Activated CD4-positive, alpha-beta memory T cell treated with anti-CD3 and anti-CD28 coated beads, Interleukin-2, amount 10 ng/mL, durations not matched to agents 7 days and 5 days (primary cell): ENCODE measurements at regions not wholly inside any gene's neighbourhood (a gene's known extent, or its start where the extent isn't known, plus 50 kb on each side); places are given as distances from the start of the nearest gene placed in this dataset.

Source experiments
- CTCF ChIA-PET: fragments of 350-600 bp; sonication (Branson Sonifier 250); formaldehyde crosslinking; loops from one replicate; lab custom pipeline; 2021; ENCODE audit warnings: antibody characterized with exemption, inconsistent platforms; lab: Charles Lee
- POLR2A ChIA-PET: fragments of 350-600 bp; sonication (Branson Sonifier 250); formaldehyde crosslinking; loops from one replicate; lab custom pipeline; 2021; ENCODE audit warnings: antibody characterized with exemption; lab: Charles Lee
- DNase-seq: peaks from one replicate; pipeline ENCODE4 v3.0.0-alpha.2; 2020
- H3K27ac Mint-ChIP-seq: one replicate; pipeline ENCODE4 v1.8.0; 2021; ENCODE audit warnings: mild to moderate bottlenecking, mixed read lengths
- H3K27me3 Mint-ChIP-seq: one replicate; pipeline ENCODE4 v1.8.0; 2021; ENCODE audit warnings: mixed read lengths
- H3K36me3 Mint-ChIP-seq: one replicate; pipeline ENCODE4 v1.8.0; 2021; ENCODE audit warnings: low read depth, mixed read lengths
- H3K4me1 Mint-ChIP-seq: one replicate; pipeline ENCODE4 v1.8.0; 2021; ENCODE audit warnings: mixed read lengths
- H3K4me3 Mint-ChIP-seq: one replicate; pipeline ENCODE4 v1.8.0; 2021; ENCODE audit warnings: mild to moderate bottlenecking, mixed read lengths
- H3K9me3 Mint-ChIP-seq: one replicate; pipeline ENCODE4 v1.8.0; 2021; ENCODE audit warnings: mixed read lengths

- no peak for DNase-seq
- H3K36me3 Mint-ChIP-seq: no peaks in the 10 kb centered on the region
- POLR2A ChIA-PET: no interaction called here
- H3K9me3 Mint-ChIP-seq: no peaks in the 10 kb centered on the region
- CTCF ChIA-PET: no interaction called here
- no peak overlapping the region for H3K27ac Mint-ChIP-seq
- no peaks in the 10 kb centered on the region for H3K4me1 Mint-ChIP-seq
- H3K4me3 Mint-ChIP-seq: no peak overlapping the region
- H3K27me3 Mint-ChIP-seq: no peaks in the 10 kb centered on the region
Observed at GRCh38 chr6:22412994-22413393, 116.2 kb upstream of the PRL start.

DNA sequence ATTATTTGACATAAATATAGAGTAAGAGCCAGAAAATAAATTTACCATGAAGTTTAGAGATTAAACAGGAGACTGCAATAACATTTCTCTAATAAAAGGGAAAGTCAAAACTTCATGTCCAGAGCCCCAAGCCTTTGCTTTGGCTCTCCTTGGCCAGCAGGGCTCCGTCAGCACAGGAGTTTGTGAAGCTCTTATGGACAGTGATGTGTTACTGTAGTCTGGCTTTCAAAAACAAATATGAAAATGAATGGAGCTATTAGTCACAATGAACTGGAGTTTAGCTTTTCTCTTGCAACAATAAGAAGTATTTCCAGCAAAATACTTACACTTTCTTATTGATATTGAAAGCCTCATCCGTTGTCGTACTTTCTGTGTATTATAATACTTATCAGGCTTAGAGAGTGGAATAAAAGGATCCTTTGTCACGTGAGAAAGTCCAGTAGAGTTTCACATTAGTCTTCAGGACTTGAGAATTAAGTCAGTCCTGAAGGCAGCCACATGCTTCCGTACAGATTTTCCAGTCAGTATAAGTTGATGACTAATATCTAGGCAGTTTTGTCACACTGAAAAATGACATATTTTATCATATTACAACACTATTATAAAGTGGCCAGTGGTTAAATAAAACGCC is 117.0 kb upstream of the PRL start:
- POLR2A ChIA-PET: no interaction called here
- Mint-ChIP-seq H3K27me3 (no peaks in the 10 kb centered on the region), H3K36me3 (no peaks in the 10 kb centered on the region)

DNA sequence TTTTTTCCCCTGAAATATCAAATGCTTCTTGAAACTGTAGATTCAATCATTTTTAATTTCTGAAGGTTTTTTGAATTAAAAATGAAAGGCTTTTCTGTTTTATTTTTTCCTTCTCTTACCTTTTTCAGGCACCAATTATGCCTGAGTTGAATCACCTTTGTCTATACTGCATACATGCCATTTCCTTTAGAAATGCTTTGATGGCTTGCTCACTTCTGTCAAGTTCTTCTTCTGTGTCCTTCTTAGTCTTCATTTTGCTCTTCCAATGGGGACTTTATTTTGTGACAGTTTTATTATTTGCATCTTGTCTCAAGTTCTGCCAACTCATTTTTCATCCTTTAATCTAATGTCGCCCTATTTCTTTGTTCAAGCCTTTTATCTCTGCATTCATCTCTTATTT is 121.9 kb upstream of the PRL start:
- no peak overlapping the region for H3K27ac Mint-ChIP-seq
- CTCF ChIA-PET: no interaction called here
- no peak overlapping the region for H3K4me3 Mint-ChIP-seq
- H3K4me1 Mint-ChIP-seq: no peaks in the 10 kb centered on the region
- H3K9me3 Mint-ChIP-seq: peaks cover 11% of the 10 kb centered on the region
- DNase-seq: no peak
- no peaks in the 10 kb centered on the region for H3K36me3 Mint-ChIP-seq
- POLR2A ChIA-PET: no interaction called here
- H3K27me3 Mint-ChIP-seq: no peaks in the 10 kb centered on the region

More for the DNA sequence above, 117.0 kb upstream of the PRL start:
- Mint-ChIP-seq H3K4me3 (no peak overlapping the region), H3K9me3 (peaks cover 2% of the 10 kb centered on the region), H3K4me1 (no peaks in the 10 kb centered on the region), H3K27ac (no peak overlapping the region)
- CTCF ChIA-PET: no interaction called here
- DNase-seq: no peak

DNA sequence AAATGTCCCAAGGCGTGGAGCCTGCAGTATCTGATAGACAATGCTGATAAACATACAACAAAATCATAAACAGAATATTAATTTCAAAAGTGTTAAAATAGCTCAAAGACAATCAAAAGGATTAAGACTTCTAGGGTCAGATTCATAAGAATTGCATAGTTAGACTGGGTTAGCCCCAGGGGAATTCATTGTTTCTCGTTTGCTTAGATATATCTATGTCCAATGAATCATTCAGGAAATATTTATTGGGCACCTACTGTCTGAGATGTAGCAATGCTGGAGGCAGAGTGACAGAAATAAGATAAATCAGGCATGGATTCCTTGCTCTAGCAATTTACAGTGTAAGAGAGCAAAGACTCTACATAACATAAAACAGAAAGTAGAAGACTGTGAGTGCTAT is 124.4 kb upstream of the PRL start:
- CTCF ChIA-PET: no interaction called here
- Mint-ChIP-seq H3K4me3 (no peak overlapping the region), H3K36me3 (no peaks in the 10 kb centered on the region), H3K9me3 (peaks cover 11% of the 10 kb centered on the region), H3K27ac (no peak overlapping the region), H3K4me1 (no peaks in the 10 kb centered on the region), H3K27me3 (no peaks in the 10 kb centered on the region)
- POLR2A ChIA-PET: no interaction called here
- no peak for DNase-seq

DNA sequence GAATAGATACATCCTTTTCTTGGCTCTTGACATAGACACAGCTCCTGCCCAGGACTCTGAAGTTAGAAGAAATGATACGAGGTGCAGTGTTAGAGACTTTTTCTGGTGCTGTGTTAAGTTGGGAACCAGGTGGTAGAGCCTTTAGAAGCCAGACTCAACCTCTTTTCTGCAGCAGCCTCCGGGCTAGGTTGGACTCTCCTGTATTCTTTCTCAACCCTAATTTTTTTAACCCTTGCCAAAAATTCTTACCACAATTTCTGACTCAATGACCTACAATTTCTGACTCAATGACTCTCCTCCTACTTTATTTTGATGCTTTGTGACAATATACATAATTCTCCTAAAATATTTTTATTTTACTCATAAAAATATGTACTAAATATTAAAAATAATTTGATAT is 127.4 kb upstream of the PRL start:
- no peaks in the 10 kb centered on the region for H3K4me1 Mint-ChIP-seq
- no peaks in the 10 kb centered on the region for H3K36me3 Mint-ChIP-seq
- no peak overlapping the region for H3K4me3 Mint-ChIP-seq
- CTCF ChIA-PET: no interaction called here
- H3K9me3 Mint-ChIP-seq: peaks cover 8% of the 10 kb centered on the region
- no peak for DNase-seq
- H3K27ac Mint-ChIP-seq: no peak overlapping the region
- POLR2A ChIA-PET: no interaction called here
- H3K27me3 Mint-ChIP-seq: no peaks in the 10 kb centered on the region

DNA sequence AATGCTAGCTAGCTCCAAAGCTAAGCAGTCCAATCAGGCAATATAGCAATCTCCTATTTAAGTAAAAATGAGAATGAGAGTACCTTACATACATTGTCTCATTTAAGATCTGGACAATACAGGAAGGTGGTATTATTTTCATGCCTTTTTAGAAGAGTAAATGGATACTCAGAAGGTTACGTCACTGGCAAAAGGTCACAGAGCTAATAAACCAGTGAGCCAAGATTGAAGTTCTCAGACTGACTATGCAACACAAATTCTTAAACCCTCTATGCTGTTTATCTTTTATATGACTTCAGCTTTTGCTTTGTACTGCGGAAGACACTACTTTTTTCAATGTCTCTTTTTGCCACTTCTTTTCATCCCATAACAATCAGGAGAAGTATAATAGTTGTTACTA is 135.2 kb upstream of the PRL start:
- DNase-seq: no peak
- peaks cover 6% of the 10 kb centered on the region for H3K9me3 Mint-ChIP-seq
- H3K4me1 Mint-ChIP-seq: no peaks in the 10 kb centered on the region
- H3K27ac Mint-ChIP-seq: no peak overlapping the region
- no peaks in the 10 kb centered on the region for H3K36me3 Mint-ChIP-seq
- H3K27me3 Mint-ChIP-seq: no peaks in the 10 kb centered on the region
- no peak overlapping the region for H3K4me3 Mint-ChIP-seq
- ChIA-PET CTCF (no interaction called here), POLR2A (no interaction called here)

DNA sequence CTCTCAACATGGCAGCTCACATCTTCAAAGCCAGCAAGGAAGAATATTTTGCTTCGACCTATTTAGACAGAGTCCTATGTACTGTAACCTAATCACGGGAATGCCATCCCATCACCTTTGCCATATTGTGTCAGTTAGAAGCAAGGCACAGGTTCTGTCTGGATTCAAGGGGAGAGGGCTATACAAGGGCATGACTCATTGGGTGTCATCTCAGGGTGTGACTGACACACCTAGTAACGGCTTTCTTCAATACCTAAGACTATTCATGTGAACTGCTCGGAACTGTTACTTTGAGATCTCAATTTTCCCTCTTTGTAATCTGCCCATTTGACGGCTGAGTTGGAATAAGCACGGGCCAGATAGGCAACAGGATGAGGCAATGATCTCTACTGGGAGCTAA is 135.6 kb upstream of the HDGFL1 start:
- ChIA-PET POLR2A (no interaction called here), CTCF (no interaction called here)
- peaks cover 5% of the 10 kb centered on the region for H3K9me3 Mint-ChIP-seq
- H3K27me3 Mint-ChIP-seq: no peaks in the 10 kb centered on the region
- H3K4me3 Mint-ChIP-seq: no peak overlapping the region
- no peaks in the 10 kb centered on the region for H3K4me1 Mint-ChIP-seq
- no peak for DNase-seq
- no peak overlapping the region for H3K27ac Mint-ChIP-seq
- no peaks in the 10 kb centered on the region for H3K36me3 Mint-ChIP-seq

DNA sequence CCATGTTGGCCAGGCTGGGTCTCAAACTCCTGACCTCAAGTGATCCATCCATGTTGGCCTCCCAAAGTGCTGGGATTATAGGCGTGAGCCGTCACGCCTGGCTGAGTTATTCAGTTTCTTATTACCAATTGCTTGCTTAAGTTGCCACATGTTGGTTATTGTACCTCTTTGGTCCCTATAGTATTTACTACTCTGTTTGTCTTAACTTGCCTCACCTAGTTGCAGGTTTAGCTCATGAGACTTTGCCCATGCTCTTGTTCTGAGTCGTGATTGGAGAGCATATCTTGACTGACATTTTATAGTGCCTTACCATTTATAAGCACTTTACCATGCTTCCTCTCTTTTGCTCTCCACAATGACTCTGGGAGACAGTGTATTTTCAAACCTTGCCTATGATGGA is 134.2 kb upstream of the HDGFL1 start:
- no peak overlapping the region for H3K27ac Mint-ChIP-seq

DNA sequence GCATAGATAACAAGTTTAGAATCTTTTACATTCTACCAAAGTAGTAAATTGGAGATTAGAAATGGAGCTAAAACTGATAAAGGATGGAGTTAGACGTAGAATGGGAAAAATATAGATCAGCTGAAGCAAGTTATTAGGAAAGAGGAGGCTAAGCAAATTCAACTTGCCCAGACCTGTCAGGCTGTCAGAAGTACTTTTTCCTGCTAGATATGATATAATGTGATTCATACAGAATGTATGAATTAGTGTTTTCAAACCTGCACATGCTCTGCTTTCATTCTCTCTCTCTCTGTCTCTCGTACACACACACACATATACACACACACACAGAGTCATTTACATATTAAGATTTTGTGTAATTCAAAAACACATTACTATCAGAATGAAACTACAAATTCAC is 133.2 kb upstream of the HDGFL1 start:
- H3K4me1 Mint-ChIP-seq: no peaks in the 10 kb centered on the region
- H3K27me3 Mint-ChIP-seq: no peaks in the 10 kb centered on the region
- no peak overlapping the region for H3K27ac Mint-ChIP-seq
- no peak overlapping the region for H3K4me3 Mint-ChIP-seq
- ChIA-PET CTCF (no interaction called here), POLR2A (no interaction called here)
- H3K36me3 Mint-ChIP-seq: no peaks in the 10 kb centered on the region
- no peak for DNase-seq
- peaks cover 5% of the 10 kb centered on the region for H3K9me3 Mint-ChIP-seq

More for the DNA sequence above, 134.2 kb upstream of the HDGFL1 start:
- no peak overlapping the region for H3K4me3 Mint-ChIP-seq
- no peak for DNase-seq
- CTCF ChIA-PET: no interaction called here
- H3K4me1 Mint-ChIP-seq: no peaks in the 10 kb centered on the region
- no peaks in the 10 kb centered on the region for H3K27me3 Mint-ChIP-seq
- no peaks in the 10 kb centered on the region for H3K36me3 Mint-ChIP-seq
- POLR2A ChIA-PET: no interaction called here
- peaks cover 5% of the 10 kb centered on the region for H3K9me3 Mint-ChIP-seq

GRCh38 chr6:22437665-22438064 is 131.7 kb upstream of the HDGFL1 start:
- H3K9me3 Mint-ChIP-seq: peaks cover 5% of the 10 kb centered on the region
- no peaks in the 10 kb centered on the region for H3K36me3 Mint-ChIP-seq
- no peak overlapping the region for H3K27ac Mint-ChIP-seq
- no peaks in the 10 kb centered on the region for H3K27me3 Mint-ChIP-seq
- H3K4me3 Mint-ChIP-seq: no peak overlapping the region
- CTCF ChIA-PET: no interaction called here
- no peaks in the 10 kb centered on the region for H3K4me1 Mint-ChIP-seq
- no peak for DNase-seq
- POLR2A ChIA-PET: no interaction called here

DNA sequence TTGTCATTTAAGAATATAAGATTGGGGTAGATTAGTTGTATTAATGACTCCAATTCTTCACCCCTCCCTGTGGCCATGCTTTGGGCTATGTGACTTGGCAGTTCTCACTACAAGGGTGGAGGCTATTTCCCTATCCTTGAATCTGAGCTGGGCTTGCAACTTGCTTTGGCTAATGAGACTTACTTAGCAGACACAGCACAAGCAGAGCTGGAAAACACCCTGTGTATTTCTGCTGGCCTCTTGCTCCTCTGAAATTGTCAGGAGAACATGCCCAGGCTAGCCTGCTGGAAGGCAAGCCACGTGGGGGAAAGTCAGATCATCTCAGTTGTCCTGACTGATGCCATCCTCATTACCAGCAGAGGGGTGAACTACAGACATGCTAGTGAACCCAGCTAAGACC is 126.5 kb upstream of the HDGFL1 start:
- DNase-seq: no peak
- Mint-ChIP-seq H3K36me3 (no peaks in the 10 kb centered on the region), H3K4me1 (no peaks in the 10 kb centered on the region), H3K27me3 (no peaks in the 10 kb centered on the region), H3K27ac (no peak overlapping the region), H3K4me3 (no peak overlapping the region), H3K9me3 (peaks cover 5% of the 10 kb centered on the region)
- ChIA-PET POLR2A (no interaction called here), CTCF (no interaction called here)

GRCh38 chr6:22444330-22444729 is 125.0 kb upstream of the HDGFL1 start:
- Mint-ChIP-seq H3K9me3 (peaks cover 4% of the 10 kb centered on the region), H3K4me1 (no peaks in the 10 kb centered on the region), H3K27me3 (no peaks in the 10 kb centered on the region), H3K4me3 (no peak overlapping the region), H3K27ac (no peak overlapping the region), H3K36me3 (no peaks in the 10 kb centered on the region)
- DNase-seq: no peak
- ChIA-PET CTCF (no interaction called here), POLR2A (no interaction called here)

DNA sequence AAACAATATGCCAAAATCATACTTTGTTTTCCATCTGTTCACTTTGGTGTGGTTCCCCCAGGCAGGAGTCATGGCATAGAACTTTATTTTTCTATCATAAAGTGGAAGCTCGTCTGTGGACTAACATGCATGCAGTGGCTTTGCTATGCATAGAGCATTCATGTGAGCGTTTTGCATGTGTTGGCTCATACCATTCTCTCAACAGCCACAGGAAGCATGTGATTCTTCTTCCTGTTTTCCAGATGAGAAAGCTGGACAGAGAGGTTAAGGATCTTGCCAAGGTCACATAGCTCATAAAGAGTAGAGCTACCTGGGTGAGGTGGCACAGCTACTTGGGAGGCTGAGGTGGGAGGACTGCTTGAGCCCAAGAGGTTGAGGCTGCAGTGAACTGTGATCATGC is 123.4 kb upstream of the HDGFL1 start:
- peaks cover 4% of the 10 kb centered on the region for H3K9me3 Mint-ChIP-seq
- ChIA-PET POLR2A (no interaction called here), CTCF (no interaction called here)

DNA sequence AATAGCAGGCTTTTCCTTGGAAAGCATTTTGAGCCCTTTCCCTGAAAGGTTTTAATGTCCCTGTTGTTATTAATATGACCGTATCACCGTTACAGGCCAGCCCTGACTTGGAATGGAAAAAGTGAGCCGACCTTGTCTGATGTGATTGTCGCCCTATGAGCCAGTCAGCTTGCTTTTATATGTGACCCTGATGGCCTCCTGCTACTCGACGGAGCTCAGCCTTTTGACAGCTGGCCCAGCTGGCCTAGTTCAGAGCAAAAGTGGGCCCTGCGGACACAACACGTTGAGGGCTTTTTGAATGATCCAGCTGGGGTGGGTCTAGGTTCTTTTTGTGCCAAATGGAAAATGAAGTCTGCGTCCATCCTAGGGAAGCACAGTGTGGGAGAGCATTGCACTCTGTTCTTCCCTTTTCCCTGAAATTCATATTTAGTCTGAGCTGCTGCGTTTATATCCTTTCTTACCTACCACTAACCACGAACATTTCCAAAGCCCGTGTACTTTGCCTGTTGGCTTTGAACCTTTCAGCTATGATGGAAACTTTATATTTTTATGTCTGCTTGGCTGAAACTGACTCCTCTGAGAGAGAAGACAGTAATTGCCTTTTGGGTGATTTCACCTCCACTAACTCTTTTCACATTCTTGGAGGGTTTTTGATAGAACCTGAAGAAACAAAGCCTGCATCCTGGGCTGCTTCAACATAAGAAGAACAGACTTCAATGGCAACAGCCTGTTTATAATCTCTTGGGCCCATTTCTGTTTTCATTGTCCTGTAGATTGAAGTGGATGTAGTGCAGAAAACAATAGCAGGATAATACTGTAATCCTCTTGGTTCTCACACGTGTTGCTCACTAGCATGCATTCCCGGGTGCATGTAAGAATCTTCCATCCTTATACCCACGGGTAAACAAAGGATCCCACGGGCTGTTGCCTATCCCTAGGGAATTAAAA is 121.8 kb upstream of the HDGFL1 start:
- CTCF ChIA-PET: no interaction called here
- DNase-seq: no peak
- Mint-ChIP-seq H3K9me3 (peaks cover 8% of the 10 kb centered on the region), H3K36me3 (no peaks in the 10 kb centered on the region), H3K27ac (no peak overlapping the region), H3K4me3 (no peak overlapping the region), H3K4me1 (no peaks in the 10 kb centered on the region), H3K27me3 (no peaks in the 10 kb centered on the region)
- POLR2A ChIA-PET: no interaction called here

More for the DNA sequence above, 123.4 kb upstream of the HDGFL1 start:
- Mint-ChIP-seq H3K27me3 (no peaks in the 10 kb centered on the region), H3K4me1 (no peaks in the 10 kb centered on the region), H3K4me3 (no peak overlapping the region), H3K27ac (no peak overlapping the region), H3K36me3 (no peaks in the 10 kb centered on the region)
- no peak for DNase-seq
